Esophagus muscularis mucosa (tissue), 4 donors: ENCODE measurements at regions not wholly inside any gene's neighbourhood (a gene's known extent, or its start where the extent isn't known, plus 50 kb on each side); places are given as distances from the start of the nearest gene placed in this dataset.
A peak's percentile ranks its signal among the peaks of the same experiment; 100 is the strongest.

ENCODE experiments used
- DNase-seq: peaks from one replicate; pipeline ENCODE4 v3.0.0-alpha.2; 2017; ENCODE audit errors: extremely low spot score
- H3K27ac ChIP-seq, 4 donors: fragments of 200-600 bp; sonication (generic); replicated peaks in 1 of 4; 1 replicate in 3 of 4; 2 replicates in 1 of 4; pipeline ENCODE4 v1.5.1; 2016 to 2019; ENCODE audit warnings: mild to moderate bottlenecking in 1 of 4
- H3K27me3 ChIP-seq, 4 donors: fragments of 200-600 bp; sonication (generic); one replicate each; pipeline versions ENCODE4 v1.5.1 to v1.6.0; 2016 to 2019
- H3K36me3 ChIP-seq, 4 donors: fragments of 200-600 bp; sonication (generic); one replicate each; pipeline ENCODE4 v1.5.1; 2016 to 2019
- H3K4me1 ChIP-seq, 4 donors: fragments of 200-600 bp; sonication (generic); one replicate each; pipeline ENCODE4 v1.5.1; 2016 to 2019
- H3K4me3 ChIP-seq, 4 donors: fragments of 200-600 bp; sonication (generic); 1 replicate in 2 of 4; 2 replicates in 2 of 4; pipeline ENCODE4 v1.5.1; 2016 to 2019; ENCODE audit warnings: mild to moderate bottlenecking in 4 of 4, moderate library complexity in 1 of 4
- H3K9me3 ChIP-seq, 4 donors: fragments of 200-600 bp; sonication (generic); 1 replicate in 3 of 4; 2 replicates in 1 of 4; pipeline ENCODE4 v1.5.1; 2016 to 2019
- EP300 ChIP-seq: sonication (generic); formaldehyde crosslinking; IDR thresholded peaks from one replicate; pipeline ENCODE4 v1.6.1; 2017; ENCODE audit warnings: antibody characterized with exemption
- POLR2A ChIP-seq: fragments of 450-650 bp; IDR thresholded peaks from one replicate; pipeline ENCODE4 v1.6.1; 2017; ENCODE audit warnings: antibody characterized with exemption, moderate library complexity, mild to moderate bottlenecking, low read depth
- POLR2AphosphoS5 ChIP-seq, 2 donors: sonication (generic); formaldehyde crosslinking; IDR thresholded peaks; one replicate each; pipeline ENCODE4 v1.6.1; 2017; ENCODE audit warnings: antibody characterized with exemption in 2 of 2
- WGBS: methylation state at CpG from one replicate; pipeline ENCODE4 v1.1.5; 2018; 5-methylcytosine and 5-hydroxymethylcytosine counted together
- intact Hi-C: fragments of 100-400 bp; cut with DNase I; formaldehyde crosslinking; loops from one replicate; pipeline ENCODE4 v1.15.1; 2023
- TF ChIP-seq, protein P1 (sequence below), 3 experiments: fragments of 200-600 bp in 2 of 3; fragments of 450-650 bp in 1 of 3; sonication (generic) in 2 of 3; IDR thresholded peaks; one replicate each; pipeline ENCODE4 v1.5.1; 2017 to 2019; ENCODE audit warnings: antibody characterized with exemption in 3 of 3, mild to moderate bottlenecking in 2 of 3, moderate library complexity in 1 of 3

DNA sequence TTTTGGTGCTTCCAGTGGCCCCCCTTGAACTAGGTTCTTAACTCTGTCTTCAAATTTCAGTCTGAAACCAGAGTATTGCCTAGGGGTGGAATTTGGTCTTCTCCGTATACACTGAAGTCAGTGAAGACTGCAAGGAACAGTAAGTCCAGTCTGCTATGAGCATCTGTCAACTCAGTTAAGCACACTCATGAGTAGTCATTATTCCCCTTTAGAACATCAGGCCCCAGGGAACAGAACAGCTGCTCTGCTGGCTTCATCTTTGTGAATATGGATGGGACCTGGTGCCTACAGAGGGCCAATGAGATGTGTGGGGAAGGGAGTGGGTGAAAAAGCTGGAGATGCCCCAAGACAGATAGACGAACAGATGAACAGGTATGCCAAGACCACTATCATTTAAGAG is 85.2 kb upstream of the PRR23C start:
- 71% methylated on average over 2 of the region's 2 CpGs for WGBS
- intact Hi-C loops = no loop called here

DNA sequence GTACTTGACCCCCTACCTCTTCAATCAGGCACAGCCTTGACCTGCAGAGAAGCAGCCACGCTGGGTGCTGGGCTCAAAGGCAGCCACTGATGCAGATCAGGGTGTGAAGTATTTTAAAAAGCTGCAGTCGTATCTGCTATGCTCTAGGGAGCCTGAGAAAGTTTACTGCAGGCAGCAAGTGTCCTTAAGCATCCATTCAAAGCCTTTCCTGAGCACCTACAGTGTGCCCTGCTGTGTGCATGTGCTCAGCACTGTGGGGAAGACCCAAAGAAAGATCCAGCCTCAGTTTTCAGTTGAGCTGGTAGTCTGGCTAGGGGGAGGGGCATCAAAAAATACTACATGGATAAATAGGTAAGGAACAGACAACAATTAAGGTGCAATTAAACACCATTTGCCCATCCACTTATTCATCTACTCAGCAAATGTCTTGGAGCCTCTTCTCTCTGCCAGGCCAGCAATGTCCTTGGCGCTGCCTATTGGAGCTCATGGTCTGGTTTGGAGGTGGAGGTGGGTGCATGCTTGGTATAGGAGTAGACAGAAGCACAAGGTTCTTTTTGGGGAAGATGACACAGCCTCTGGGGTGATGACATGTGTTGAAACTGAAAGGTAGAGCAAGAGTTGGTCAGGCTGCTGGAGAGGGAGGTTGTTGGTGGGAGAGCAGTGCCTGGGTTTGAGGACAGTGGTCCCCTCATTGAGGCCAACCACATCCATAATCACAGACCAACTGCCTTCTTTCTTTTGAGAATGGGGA is 85.9 kb upstream of the PRR23C start:
- H3K4me3 ChIP-seq = no peak overlapping the region
- no peak overlapping the region for H3K27ac ChIP-seq
- no peaks in the 10 kb centered on the region for H3K36me3 ChIP-seq
- peak; percentile 82 for DNase-seq
- no peaks in the 10 kb centered on the region for H3K4me1 ChIP-seq
- H3K9me3 ChIP-seq = no peaks in the 10 kb centered on the region
- intact Hi-C loops = no loop called here
- WGBS = 47% methylated on average over 3 of the region's 3 CpGs
- TF ChIP-seq EP300 (no peak), POLR2A (no peak), POLR2AphosphoS5 (IDR thresholded peaks at IDR 0.05) (no peak)
- TF ChIP-seq, protein P1, sequence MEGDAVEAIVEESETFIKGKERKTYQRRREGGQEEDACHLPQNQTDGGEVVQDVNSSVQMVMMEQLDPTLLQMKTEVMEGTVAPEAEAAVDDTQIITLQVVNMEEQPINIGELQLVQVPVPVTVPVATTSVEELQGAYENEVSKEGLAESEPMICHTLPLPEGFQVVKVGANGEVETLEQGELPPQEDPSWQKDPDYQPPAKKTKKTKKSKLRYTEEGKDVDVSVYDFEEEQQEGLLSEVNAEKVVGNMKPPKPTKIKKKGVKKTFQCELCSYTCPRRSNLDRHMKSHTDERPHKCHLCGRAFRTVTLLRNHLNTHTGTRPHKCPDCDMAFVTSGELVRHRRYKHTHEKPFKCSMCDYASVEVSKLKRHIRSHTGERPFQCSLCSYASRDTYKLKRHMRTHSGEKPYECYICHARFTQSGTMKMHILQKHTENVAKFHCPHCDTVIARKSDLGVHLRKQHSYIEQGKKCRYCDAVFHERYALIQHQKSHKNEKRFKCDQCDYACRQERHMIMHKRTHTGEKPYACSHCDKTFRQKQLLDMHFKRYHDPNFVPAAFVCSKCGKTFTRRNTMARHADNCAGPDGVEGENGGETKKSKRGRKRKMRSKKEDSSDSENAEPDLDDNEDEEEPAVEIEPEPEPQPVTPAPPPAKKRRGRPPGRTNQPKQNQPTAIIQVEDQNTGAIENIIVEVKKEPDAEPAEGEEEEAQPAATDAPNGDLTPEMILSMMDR (IDR thresholded peaks at IDR 0.05) = no peak
- H3K27me3 ChIP-seq = no peaks in the 10 kb centered on the region

More for the DNA sequence above, 85.2 kb upstream of the PRR23C start:
- H3K27me3 ChIP-seq = no peaks in the 10 kb centered on the region
- H3K27ac ChIP-seq = no peak overlapping the region
- H3K4me1 ChIP-seq = no peaks in the 10 kb centered on the region
- TF ChIP-seq EP300 = no peak
- TF ChIP-seq, protein P1 (IDR thresholded peaks at IDR 0.05) = no peak
- no peak for TF ChIP-seq POLR2AphosphoS5 (IDR thresholded peaks at IDR 0.05)
- no peak for TF ChIP-seq POLR2A
- H3K4me3 ChIP-seq = no peak overlapping the region
- peak; percentile 72 for DNase-seq
- H3K36me3 ChIP-seq = no peaks in the 10 kb centered on the region
- no peaks in the 10 kb centered on the region for H3K9me3 ChIP-seq

DNA sequence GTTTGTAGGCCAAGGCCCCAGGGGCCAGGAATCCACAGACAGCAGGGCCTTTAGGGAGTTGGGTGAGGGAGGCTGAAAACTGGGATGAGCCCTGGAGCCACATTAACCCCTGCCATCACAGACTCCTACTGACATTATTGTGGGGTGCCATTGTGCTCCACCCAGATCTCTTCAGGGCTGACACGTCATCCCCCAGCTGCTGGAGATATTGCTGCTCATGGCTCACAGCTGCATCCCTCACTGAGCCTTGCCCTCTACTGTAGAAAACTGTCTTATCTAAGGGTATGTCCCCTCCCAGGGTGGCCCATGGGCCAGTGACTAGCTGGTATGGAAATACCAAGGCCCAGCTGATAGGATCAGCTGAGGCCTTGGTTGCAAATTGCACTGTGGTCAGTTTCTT is 87.3 kb upstream of the PRR23C start:
- Histone ChIP-seq H3K9me3 (no peaks in the 10 kb centered on the region), H3K4me3 (no peak overlapping the region), H3K4me1 (no peaks in the 10 kb centered on the region), H3K27me3 (no peaks in the 10 kb centered on the region), H3K27ac (no peak overlapping the region), H3K36me3 (no peaks in the 10 kb centered on the region)
- DNase-seq = peak; percentile 45
- 67% methylated on average over 1 of the region's 1 CpG for WGBS
- TF ChIP-seq POLR2AphosphoS5 (IDR thresholded peaks at IDR 0.05) = no peak
- TF ChIP-seq EP300 = no peak
- TF ChIP-seq, protein P1 (IDR thresholded peaks at IDR 0.05) = no peak
- no peak for TF ChIP-seq POLR2A
- intact Hi-C loops = no loop called here

DNA sequence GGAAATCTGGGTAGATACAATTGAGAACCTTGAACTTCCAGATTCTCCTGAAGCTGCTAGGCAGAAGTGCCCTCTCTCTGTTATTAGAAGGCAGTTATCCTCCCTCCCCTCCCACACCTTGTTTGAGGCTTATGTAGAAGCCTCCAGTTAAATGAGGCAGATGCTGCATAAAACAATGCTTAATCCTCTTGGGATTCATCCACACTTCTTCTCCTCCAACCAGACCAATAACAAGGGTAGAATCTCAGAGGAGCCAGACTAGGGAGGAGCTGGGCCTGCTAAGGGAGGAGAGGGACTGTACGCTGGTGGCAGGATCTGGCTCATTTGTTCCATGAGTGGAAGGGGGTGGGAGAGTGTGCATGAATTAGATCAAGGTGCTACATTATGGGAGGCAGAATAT is 88.3 kb upstream of the PRR23C start:
- no peaks in the 10 kb centered on the region for H3K4me1 ChIP-seq
- H3K27ac ChIP-seq = no peak overlapping the region
- 100% methylated on average over 1 of the region's 1 CpG for WGBS
- no peaks in the 10 kb centered on the region for H3K36me3 ChIP-seq
- intact Hi-C loops = no loop called here
- TF ChIP-seq POLR2AphosphoS5 (IDR thresholded peaks at IDR 0.05) (no peak), EP300 (no peak), POLR2A (no peak)
- TF ChIP-seq, protein P1 (IDR thresholded peaks at IDR 0.05) = no peak
- no peaks in the 10 kb centered on the region for H3K9me3 ChIP-seq
- no peaks in the 10 kb centered on the region for H3K27me3 ChIP-seq
- no peak overlapping the region for H3K4me3 ChIP-seq
- peak; percentile 24 for DNase-seq
